Esophagus muscularis mucosa (tissue), 4 donors: ENCODE measurements at regions not wholly inside any gene's neighbourhood (a gene's known extent, or its start where the extent isn't known, plus 50 kb on each side); places are given as distances from the start of the nearest gene placed in this dataset.
"Not testable (repeated sequence)": the region's sequence is repeated elsewhere in the genome, so short reads cannot be mapped to it uniquely, and the experiment has no call there.

Source experiments
- CTCF ChIP-seq, 3 experiments: fragments of 200-600 bp in 2 of 3; fragments of 450-650 bp in 1 of 3; sonication (generic) in 2 of 3; IDR thresholded peaks; one replicate each; pipeline ENCODE4 v1.5.1; 2017 to 2019; ENCODE audit warnings: antibody characterized with exemption in 3 of 3, mild to moderate bottlenecking in 2 of 3, moderate library complexity in 1 of 3
- EP300 ChIP-seq: sonication (generic); formaldehyde crosslinking; IDR thresholded peaks from one replicate; pipeline ENCODE4 v1.6.1; 2017; ENCODE audit warnings: antibody characterized with exemption
- POLR2A ChIP-seq: fragments of 450-650 bp; IDR thresholded peaks from one replicate; pipeline ENCODE4 v1.6.1; 2017; ENCODE audit warnings: antibody characterized with exemption, moderate library complexity, mild to moderate bottlenecking, low read depth
- POLR2AphosphoS5 ChIP-seq, 2 donors: sonication (generic); formaldehyde crosslinking; IDR thresholded peaks; one replicate each; pipeline ENCODE4 v1.6.1; 2017; ENCODE audit warnings: antibody characterized with exemption in 2 of 2

GRCh38 chr6:115579565-115579964 lies 481.1 kb downstream of the FRK start:
- TF ChIP-seq CTCF (IDR thresholded peaks at IDR 0.05); POLR2A; POLR2AphosphoS5 (IDR thresholded peaks at IDR 0.05); EP300: not testable (repeated sequence)
